Epithelial cell of esophagus (primary cell): ENCODE measurements at regions not wholly inside any gene's neighbourhood (a gene's known extent, or its start where the extent isn't known, plus 50 kb on each side); places are given as distances from the start of the nearest gene placed in this dataset.

Source experiments
- DNase-seq: peaks from one replicate; pipeline ENCODE4 v3.0.0; 2010; ENCODE audit warnings: low read depth
- H3K4me3 ChIP-seq: 2 replicates; pipeline ENCODE4 v1.5.1; 2011; ENCODE audit warnings: mild to moderate bottlenecking, low read length, control low read depth
- CTCF ChIP-seq: IDR thresholded peaks from 2 replicates; pipeline ENCODE4 v1.5.1; 2011; ENCODE audit warnings: low read depth, mild to moderate bottlenecking, low read length, control low read depth, inconsistent platforms; ENCODE audit not compliant: insufficient read depth; ENCODE audit errors: missing control alignments

DNA sequence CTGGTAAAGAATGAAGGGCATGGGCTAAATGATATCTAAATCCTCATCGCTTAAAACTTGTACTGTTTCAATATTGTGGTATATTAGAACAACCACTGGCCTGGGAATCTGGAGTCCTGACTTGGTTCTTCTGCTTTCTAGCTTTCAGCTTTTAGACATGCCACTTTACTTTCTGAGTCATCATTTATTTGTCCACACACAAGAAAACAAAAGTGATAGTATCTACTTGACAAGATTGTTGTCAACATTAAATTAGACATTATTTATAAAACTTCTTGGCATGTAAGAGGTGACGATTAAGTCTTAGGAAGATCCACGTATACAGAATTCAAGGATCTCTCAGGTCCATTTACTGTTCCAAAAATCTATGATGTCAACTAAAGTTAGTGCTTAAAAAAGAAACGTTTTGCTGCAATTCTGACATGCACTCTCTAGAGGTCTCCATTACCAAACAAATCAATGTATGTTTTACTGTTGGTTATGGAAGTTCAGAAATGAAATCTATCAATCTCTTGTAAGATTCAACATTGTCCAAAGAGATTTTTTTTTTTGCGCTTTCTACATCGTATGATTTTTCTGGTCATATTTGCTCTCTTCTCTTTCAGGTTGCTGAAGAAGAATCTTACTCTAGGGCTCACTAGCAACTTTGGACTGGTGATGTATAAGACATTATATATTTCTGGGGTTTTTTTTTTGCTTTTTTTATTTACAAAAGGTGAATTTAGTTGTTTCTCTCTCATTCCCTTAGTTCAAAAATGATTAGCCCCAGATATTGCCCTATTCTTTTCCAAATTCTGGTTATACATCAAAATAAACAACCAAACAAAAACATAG is 53.6 kb upstream of the DYNC1I1 start:
- TF ChIP-seq CTCF = peak; percentile 35
- no peak overlapping the region for H3K4me3 ChIP-seq
- DNase-seq = peak; percentile 27

DNA sequence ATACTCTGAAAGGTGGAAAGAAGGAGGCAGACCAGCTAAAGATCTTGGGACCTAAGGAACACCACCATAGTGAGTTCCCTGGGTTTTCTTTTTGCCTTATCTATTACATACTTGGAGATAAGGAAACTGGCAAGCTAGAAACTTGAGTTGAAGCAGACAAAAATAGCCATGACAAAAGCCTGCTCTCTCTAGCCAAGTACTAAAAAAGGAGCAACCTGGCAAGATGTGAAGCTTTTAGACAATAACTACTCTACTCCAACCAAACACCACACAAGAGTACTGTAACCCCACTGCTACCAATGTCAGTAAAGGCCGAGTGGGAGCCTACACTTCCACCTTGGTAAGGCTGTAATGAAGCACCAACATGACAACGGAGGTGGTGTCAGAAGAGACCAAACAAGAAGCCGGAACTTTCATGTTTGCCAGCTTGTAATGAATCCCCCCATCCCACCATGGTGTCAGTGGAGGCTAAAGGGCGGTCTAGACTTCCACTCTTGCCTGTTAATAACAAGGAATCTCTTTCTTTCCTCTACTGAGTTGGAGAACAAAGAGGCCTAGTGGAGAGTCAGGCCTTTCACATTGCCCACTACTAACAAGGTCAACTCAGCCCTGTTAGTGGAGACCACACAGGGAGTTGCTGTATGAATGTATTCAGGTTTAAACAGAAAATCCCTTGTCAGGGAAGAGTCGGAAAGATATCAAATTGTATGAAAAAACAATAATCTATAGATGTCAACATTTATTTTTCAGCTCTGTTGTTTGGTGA is 55.8 kb upstream of the DYNC1I1 start:
- DNase-seq = no peak
- TF ChIP-seq CTCF = no peak
- no peak overlapping the region for H3K4me3 ChIP-seq

GRCh38 chr7:95715274-95715673 is 57.1 kb upstream of the DYNC1I1 start:
- DNase-seq = no peak
- no peak overlapping the region for H3K4me3 ChIP-seq
- no peak for TF ChIP-seq CTCF

DNA sequence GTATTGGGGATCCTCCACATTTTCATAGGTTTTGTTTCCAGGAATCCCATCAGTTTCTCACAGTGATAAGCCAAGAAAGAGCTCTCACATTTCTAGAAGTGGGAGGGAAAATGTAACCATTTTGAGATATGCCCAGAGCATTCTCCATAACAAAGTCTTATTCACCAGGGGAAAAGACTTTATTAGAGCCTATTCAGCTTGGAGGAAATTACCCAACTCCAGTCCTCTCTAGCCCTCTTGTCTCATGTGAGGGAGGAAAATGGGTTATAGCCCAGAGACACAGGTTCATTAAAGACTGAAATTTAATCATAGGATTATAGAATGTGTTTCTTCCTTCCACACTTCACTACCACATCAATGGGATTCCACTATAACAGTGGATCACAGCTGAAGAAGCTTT is 61.6 kb upstream of the DYNC1I1 start:
- TF ChIP-seq CTCF = no peak
- H3K4me3 ChIP-seq = no peak overlapping the region
- no peak for DNase-seq

GRCh38 chr7:95700917-95701316 is 71.4 kb upstream of the DYNC1I1 start:
- H3K4me3 ChIP-seq = no peak overlapping the region
- TF ChIP-seq CTCF = no peak
- no peak for DNase-seq

DNA sequence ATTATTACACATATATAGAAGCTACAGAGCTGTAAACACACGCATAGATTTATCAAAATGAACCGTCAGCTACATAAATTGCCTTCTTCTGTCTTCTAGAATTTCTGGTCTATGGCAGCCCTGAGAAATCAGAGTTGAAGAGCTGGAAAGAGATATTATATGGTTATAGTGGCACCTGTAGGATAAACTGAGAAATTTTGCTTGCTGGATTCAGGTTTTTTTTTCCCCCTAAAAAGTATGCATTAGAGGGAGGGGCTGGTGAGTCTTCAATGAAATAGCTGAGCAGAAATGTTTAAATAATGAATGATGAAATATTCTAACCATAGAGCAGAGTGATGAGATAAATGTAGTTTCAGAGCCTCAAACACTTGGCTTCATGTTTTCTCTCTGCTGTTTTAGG is 78.0 kb upstream of the DYNC1I1 start:
- no peak overlapping the region for H3K4me3 ChIP-seq
- no peak for DNase-seq
- no peak for TF ChIP-seq CTCF
